WTC11 (cell line): ENCODE measurements at regions not wholly inside any gene's neighbourhood (a gene's known extent, or its start where the extent isn't known, plus 50 kb on each side); places are given as distances from the start of the nearest gene placed in this dataset.

Source experiments
- ATAC-seq: fragments of 200-7000 bp; cut with Tn5 transposase; 2 replicates; pipeline ENCODE4 v1.10.0; 2021; ENCODE audit warnings: mild to moderate bottlenecking, moderate library complexity
- CTCF ChIA-PET: fragments of 300-600 bp; sonication (Branson Sonifier 250); formaldehyde crosslinking; loops from one replicate; lab custom pipeline; 2021; ENCODE audit warnings: antibody characterized with exemption; lab: Charles Lee
- POLR2A ChIA-PET: fragments of 350-600 bp; sonication (Branson Sonifier 250); formaldehyde crosslinking; loops from one replicate; lab custom pipeline; 2021; ENCODE audit warnings: antibody characterized with exemption; lab: Charles Lee
- DNase-seq: peaks from one replicate; pipeline ENCODE4 v3.0.0; 2021; ENCODE audit warnings: low spot score
- H3K27ac Mint-ChIP-seq: 2 replicates; pipeline ENCODE4 v1.8.0; 2021; ENCODE audit warnings: mixed read lengths
- H3K27me3 Mint-ChIP-seq: 2 replicates; pipeline ENCODE4 v1.8.0; 2021; ENCODE audit warnings: low read depth, mild to moderate bottlenecking, moderate library complexity, mixed read lengths
- H3K36me3 Mint-ChIP-seq: 2 replicates; pipeline ENCODE4 v1.8.0; 2021; ENCODE audit warnings: mixed read lengths
- H3K4me1 Mint-ChIP-seq: 2 replicates; pipeline ENCODE4 v1.8.0; 2022; ENCODE audit warnings: mixed read lengths
- H3K4me3 Mint-ChIP-seq: 2 replicates; pipeline ENCODE4 v1.8.0; 2021; ENCODE audit warnings: mild to moderate bottlenecking, moderate library complexity, mixed read lengths
- H3K9me3 Mint-ChIP-seq: 2 replicates; pipeline ENCODE4 v1.8.0; 2021; ENCODE audit warnings: mixed read lengths
- ARID4B ChIP-seq: sonication (generic); formaldehyde crosslinking; IDR thresholded peaks from 2 replicates; pipeline ENCODE4 v1.8.0; 2023; ENCODE audit warnings: missing genetic modification reagents, mild to moderate bottlenecking, borderline replicate concordance
- ATF3 ChIP-seq: sonication (generic); formaldehyde crosslinking; conservative IDR thresholded peaks from 2 replicates; pipeline ENCODE4 v1.8.1; 2022; ENCODE audit warnings: mild to moderate bottlenecking, missing genetic modification reagents
- JAZF1 ChIP-seq: fragments of 250-450 bp; sonication (Bioruptor Pico); IDR thresholded peaks from 2 replicates; pipeline ENCODE4 v1.9.0; 2021; ENCODE audit warnings: moderate library complexity, mild to moderate bottlenecking, inconsistent platforms
- NFATC4 ChIP-seq: fragments of 250-450 bp; sonication (Bioruptor Pico); IDR thresholded peaks from 2 replicates; pipeline ENCODE4 v1.9.0; 2021; ENCODE audit warnings: mild to moderate bottlenecking
- NR2C2 ChIP-seq: sonication (generic); formaldehyde crosslinking; IDR thresholded peaks from 2 replicates; pipeline ENCODE4 v1.8.0; 2022; ENCODE audit warnings: mild to moderate bottlenecking, missing genetic modification reagents
- NR3C1 ChIP-seq: sonication (generic); formaldehyde crosslinking; conservative IDR thresholded peaks from 2 replicates; pipeline ENCODE4 v1.8.1; 2023; ENCODE audit warnings: low read depth, mild to moderate bottlenecking, missing genetic modification reagents
- SMAD3 ChIP-seq: sonication (generic); formaldehyde crosslinking; IDR thresholded peaks from 2 replicates; pipeline ENCODE4 v1.8.0; 2022; ENCODE audit warnings: missing genetic modification reagents, mild to moderate bottlenecking, borderline replicate concordance
- SP1 ChIP-seq: sonication (generic); formaldehyde crosslinking; conservative IDR thresholded peaks from 2 replicates; pipeline ENCODE4 v1.8.1; 2022; ENCODE audit warnings: missing genetic modification reagents
- STAT6 ChIP-seq: sonication (generic); formaldehyde crosslinking; conservative IDR thresholded peaks from 2 replicates; pipeline ENCODE4 v1.8.1; 2023; ENCODE audit warnings: mild to moderate bottlenecking, low read depth, missing genetic modification reagents, moderate library complexity
- TP53 ChIP-seq: sonication (generic); formaldehyde crosslinking; IDR thresholded peaks from 2 replicates; pipeline ENCODE4 v1.8.1; 2023; ENCODE audit warnings: mild to moderate bottlenecking, missing genetic modification reagents
- ZNF138 ChIP-seq: sonication (generic); formaldehyde crosslinking; conservative IDR thresholded peaks from 2 replicates; pipeline ENCODE4 v1.8.1; 2022; ENCODE audit warnings: mild to moderate bottlenecking, moderate library complexity, missing genetic modification reagents
- ZNF512 ChIP-seq: sonication (generic); formaldehyde crosslinking; IDR thresholded peaks from 2 replicates; pipeline ENCODE4 v1.8.1; 2022; ENCODE audit warnings: missing genetic modification reagents, borderline replicate concordance
- TF ChIP-seq, protein P1 (sequence below): sonication (generic); formaldehyde crosslinking; IDR thresholded peaks from 2 replicates; pipeline ENCODE4 v1.8.0; 2023; ENCODE audit warnings: mild to moderate bottlenecking, missing genetic modification reagents

DNA sequence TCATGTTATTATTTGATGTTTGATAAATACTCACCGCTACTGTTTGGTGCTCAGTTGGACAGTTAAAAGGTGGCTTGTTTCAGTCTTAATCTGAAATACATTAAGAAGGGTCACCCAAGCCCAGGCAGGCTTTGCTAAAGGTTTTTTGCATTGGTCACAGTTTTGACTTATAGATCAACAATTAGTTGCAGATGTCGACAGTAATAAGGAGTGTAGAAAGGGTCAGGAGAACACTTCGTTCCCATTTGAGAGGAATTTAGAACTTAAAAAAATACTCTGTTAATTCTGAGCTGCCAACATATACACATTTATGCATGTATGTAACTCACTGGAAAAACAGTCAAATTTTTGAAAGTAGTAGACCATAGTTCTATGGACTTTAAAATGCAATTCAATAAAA, 130.3 kb downstream of the TMEM30B start (continued):
- no peak for TF ChIP-seq TP53 (CRISPR knock-in tag)
- TF ChIP-seq SMAD3 (CRISPR knock-in tag): no peak
- TF ChIP-seq NR2C2: no peak
- TF ChIP-seq SP1 (CRISPR knock-in tag): no peak
- no peak for TF ChIP-seq NR3C1 (CRISPR knock-in tag)
- TF ChIP-seq NFATC4 (CRISPR knock-in tag): no peak

DNA sequence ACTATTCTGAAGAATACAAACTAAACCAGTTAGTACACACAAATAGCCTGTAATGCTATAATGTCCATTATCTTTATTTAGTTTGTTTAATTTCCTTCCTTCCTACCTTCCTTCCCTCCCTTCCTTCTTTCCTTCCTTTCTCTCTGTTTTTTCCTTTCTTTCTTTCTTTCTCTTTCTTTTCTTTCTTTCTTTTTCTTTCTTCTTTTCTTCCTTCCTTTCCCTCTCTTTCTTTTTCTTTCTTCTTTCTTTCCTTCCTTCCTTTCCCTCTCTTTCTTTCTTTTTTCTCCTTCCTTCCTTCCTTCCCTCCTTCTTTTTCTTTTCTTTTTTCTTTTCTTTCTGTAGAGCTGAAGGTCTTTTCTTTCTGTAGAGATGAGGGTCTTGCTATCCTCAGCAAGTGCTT, 131.2 kb downstream of the TMEM30B start:
- peaks cover 10% of the 10 kb centered on the region for H3K36me3 Mint-ChIP-seq
- H3K9me3 Mint-ChIP-seq: peaks cover 13% of the 10 kb centered on the region
- ATAC-seq (no peak), DNase-seq (no peak)
- H3K27me3 Mint-ChIP-seq: no peaks in the 10 kb centered on the region
- POLR2A ChIA-PET: no interaction called here
- no peak overlapping the region for H3K4me3 Mint-ChIP-seq
- H3K27ac Mint-ChIP-seq: no peak overlapping the region
- peak; percentile 70; the same call in 1 of the 2 replicates for TF ChIP-seq ZNF512
- TF ChIP-seq, protein P1, sequence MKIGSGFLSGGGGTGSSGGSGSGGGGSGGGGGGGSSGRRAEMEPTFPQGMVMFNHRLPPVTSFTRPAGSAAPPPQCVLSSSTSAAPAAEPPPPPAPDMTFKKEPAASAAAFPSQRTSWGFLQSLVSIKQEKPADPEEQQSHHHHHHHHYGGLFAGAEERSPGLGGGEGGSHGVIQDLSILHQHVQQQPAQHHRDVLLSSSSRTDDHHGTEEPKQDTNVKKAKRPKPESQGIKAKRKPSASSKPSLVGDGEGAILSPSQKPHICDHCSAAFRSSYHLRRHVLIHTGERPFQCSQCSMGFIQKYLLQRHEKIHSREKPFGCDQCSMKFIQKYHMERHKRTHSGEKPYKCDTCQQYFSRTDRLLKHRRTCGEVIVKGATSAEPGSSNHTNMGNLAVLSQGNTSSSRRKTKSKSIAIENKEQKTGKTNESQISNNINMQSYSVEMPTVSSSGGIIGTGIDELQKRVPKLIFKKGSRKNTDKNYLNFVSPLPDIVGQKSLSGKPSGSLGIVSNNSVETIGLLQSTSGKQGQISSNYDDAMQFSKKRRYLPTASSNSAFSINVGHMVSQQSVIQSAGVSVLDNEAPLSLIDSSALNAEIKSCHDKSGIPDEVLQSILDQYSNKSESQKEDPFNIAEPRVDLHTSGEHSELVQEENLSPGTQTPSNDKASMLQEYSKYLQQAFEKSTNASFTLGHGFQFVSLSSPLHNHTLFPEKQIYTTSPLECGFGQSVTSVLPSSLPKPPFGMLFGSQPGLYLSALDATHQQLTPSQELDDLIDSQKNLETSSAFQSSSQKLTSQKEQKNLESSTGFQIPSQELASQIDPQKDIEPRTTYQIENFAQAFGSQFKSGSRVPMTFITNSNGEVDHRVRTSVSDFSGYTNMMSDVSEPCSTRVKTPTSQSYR (CRISPR knock-in tag): no peak
- CTCF ChIA-PET: no interaction called here
- H3K4me1 Mint-ChIP-seq: peaks cover 24% of the 10 kb centered on the region

DNA sequence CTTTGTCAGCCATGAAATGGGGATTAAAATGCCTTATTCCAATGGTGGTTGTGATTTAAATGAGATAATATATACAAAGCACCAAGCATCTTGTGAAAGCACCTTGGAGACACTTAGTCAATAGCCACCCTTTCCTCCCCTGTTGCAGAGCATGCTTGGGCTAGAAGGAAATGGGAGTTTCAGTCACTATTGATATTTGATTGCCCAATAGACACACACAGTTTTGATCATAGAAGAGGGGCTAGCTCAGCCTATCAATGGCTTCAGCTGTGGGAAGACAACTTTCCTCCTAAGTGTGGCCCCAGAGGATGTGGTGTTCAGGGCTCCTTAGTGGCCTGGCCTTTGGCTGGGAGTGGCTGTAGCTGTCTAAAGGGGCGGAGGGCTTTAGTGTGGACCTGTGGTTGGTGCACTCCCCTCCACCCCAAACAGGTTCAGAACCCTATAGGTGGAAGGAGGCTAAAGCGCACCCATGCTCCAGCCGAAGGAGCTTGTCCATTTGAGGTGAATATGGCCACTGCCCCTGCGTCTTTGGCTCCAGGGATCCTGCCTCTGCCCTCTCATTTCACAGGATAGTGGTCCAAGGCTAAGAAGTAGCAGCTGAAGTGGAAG, 132.3 kb downstream of the TMEM30B start:
- POLR2A ChIA-PET: no interaction called here
- CTCF ChIA-PET: no interaction called here
- H3K36me3 Mint-ChIP-seq: peaks cover 21% of the 10 kb centered on the region
- no peak for DNase-seq
- no peak overlapping the region for H3K27ac Mint-ChIP-seq
- ATAC-seq: no peak
- no peak overlapping the region for H3K4me3 Mint-ChIP-seq
- peaks cover 4% of the 10 kb centered on the region for H3K27me3 Mint-ChIP-seq
- no peak for TF ChIP-seq ARID4B
- TF ChIP-seq ATF3 (CRISPR knock-in tag): no peak
- no peak for TF ChIP-seq JAZF1 (CRISPR knock-in tag)
- no peak for TF ChIP-seq ZNF138 (CRISPR knock-in tag)
- TF ChIP-seq SMAD3 (CRISPR knock-in tag): no peak
- TF ChIP-seq STAT6 (CRISPR knock-in tag): no peak
- TF ChIP-seq, all 79 proteins: peak for 0
- H3K9me3 Mint-ChIP-seq: peaks cover 24% of the 10 kb centered on the region
- peaks cover 14% of the 10 kb centered on the region for H3K4me1 Mint-ChIP-seq
